Gastrocnemius medialis (tissue), 4 donors: ENCODE measurements at regions not wholly inside any gene's neighbourhood (a gene's known extent, or its start where the extent isn't known, plus 50 kb on each side); places are given as distances from the start of the nearest gene placed in this dataset.

Source experiments
- ATAC-seq, 2 donors: fragments of 150-250 bp; one replicate each; pipeline ENCODE4 v1.9.1; 2016
- DNase-seq, 2 donors: peaks; one replicate each; pipeline ENCODE4 v3.0.0-alpha.2; 2019
- H3K27ac ChIP-seq, 4 donors: fragments of 200-600 bp; sonication (generic); 1 replicate in 1 of 4; 2 replicates in 3 of 4; pipeline ENCODE4 v1.5.1; 2016 to 2018; ENCODE audit warnings: mild to moderate bottlenecking in 2 of 4, moderate library complexity in 1 of 4
- H3K27me3 ChIP-seq, 3 donors: fragments of 200-600 bp; sonication (generic) in 2 of 3; 1 replicate in 1 of 3; 2 replicates in 2 of 3; pipeline versions ENCODE4 v1.5.1 to v1.6.0; 2016 to 2019; ENCODE audit warnings: mild to moderate bottlenecking in 1 of 3, moderate library complexity in 1 of 3
- H3K36me3 ChIP-seq, 2 donors: fragments of 200-600 bp; sonication (generic) in 1 of 2; one replicate each; pipeline ENCODE4 v1.5.1; 2017 to 2018
- H3K4me1 ChIP-seq, 2 donors: fragments of 200-600 bp; sonication (generic) in 1 of 2; one replicate each; pipeline ENCODE4 v1.5.1; 2016 to 2017; ENCODE audit warnings: mild to moderate bottlenecking in 2 of 2
- H3K4me3 ChIP-seq, 4 donors: fragments of 200-600 bp; sonication (generic) in 3 of 4; 1 replicate in 1 of 4; 2 replicates in 3 of 4; pipeline ENCODE4 v1.5.1; 2016 to 2019; ENCODE audit warnings: mild to moderate bottlenecking in 2 of 4
- H3K9me3 ChIP-seq, 3 donors: fragments of 200-600 bp; sonication (generic) in 2 of 3; 1 replicate in 1 of 3; 2 replicates in 2 of 3; pipeline ENCODE4 v1.5.1; 2016 to 2019
- CTCF ChIP-seq, 5 experiments: fragments of 450-650 bp in 3 of 5; fragments of 200-600 bp in 2 of 5; sonication (generic) in 2 of 5; IDR thresholded peaks in 4 of 5; conservative IDR thresholded peaks in 1 of 5; 1 replicate in 4 of 5; 2 replicates in 1 of 5; pipeline ENCODE4 v1.5.1; 2016 to 2019; ENCODE audit warnings: antibody characterized with exemption in 5 of 5, mild to moderate bottlenecking in 3 of 5, moderate library complexity in 3 of 5
- POLR2A ChIP-seq, 2 donors: fragments of 450-650 bp; IDR thresholded peaks; one replicate each; pipeline ENCODE4 v1.6.1; 2017; ENCODE audit warnings: antibody characterized with exemption in 2 of 2, mild to moderate bottlenecking in 2 of 2, moderate library complexity in 2 of 2
- in situ Hi-C, 4 donors: fragments of 200-750 bp; cut with MboI; loops; one replicate each; pipeline versions ENCODE4 v1.15.0 to v1.8.0; 2017; ENCODE audit warnings: low sequenced_read_pairs in 4 of 4
- intact Hi-C: fragments of 100-400 bp; cut with DNase I; formaldehyde crosslinking; loops from one replicate; pipeline ENCODE4 v1.15.1; 2023; ENCODE audit warnings: low total_unique reads

DNA sequence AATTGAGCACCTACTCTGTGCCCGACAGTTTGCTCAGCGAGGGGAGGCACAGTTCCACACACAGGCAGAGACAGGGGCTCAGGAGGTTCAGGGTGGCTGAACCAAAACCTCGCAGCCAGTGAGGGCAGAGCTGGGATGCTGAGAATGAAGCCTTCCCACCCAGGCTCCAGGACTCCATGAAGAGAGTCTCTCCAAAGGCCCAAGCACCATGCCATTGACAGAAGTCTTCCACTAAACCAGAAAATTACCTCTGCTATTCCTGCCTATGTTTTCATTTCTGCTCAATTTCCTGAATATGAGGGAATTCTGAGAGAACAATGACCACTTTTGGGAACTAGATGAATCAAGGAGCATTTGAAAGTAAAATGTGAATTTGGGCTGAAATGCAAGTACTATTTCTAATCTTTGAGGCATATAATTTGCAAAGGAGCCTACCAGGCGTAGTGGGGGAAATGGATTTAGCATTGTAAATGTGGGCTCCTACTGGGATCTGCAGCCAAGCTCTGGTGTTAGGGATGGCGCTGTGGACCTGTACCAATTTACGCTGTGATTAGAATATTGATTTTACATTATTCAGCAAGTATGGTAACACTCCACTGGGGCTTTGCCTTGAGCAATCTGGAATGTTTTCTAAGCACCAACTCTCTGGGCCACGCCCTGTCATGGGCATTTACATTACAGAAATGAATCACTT lies 91.9 kb downstream of the DRD1 start:
- Histone ChIP-seq H3K9me3 (no peaks in the 10 kb centered on the region), H3K27me3 (no peaks in the 10 kb centered on the region), H3K27ac (no peak overlapping the region), H3K4me1 (no peaks in the 10 kb centered on the region), H3K36me3 (no peaks in the 10 kb centered on the region), H3K4me3 (no peak overlapping the region)
- no peak for DNase-seq
- no peak for TF ChIP-seq CTCF (IDR thresholded peaks at IDR 0.05 in 4 of 5, conservative IDR thresholded peaks at IDR 0.05 in 1 of 5)
- TF ChIP-seq POLR2A (IDR thresholded peaks at IDR 0.05): no peak
- in situ Hi-C loops: no loop called here
- ATAC-seq: no peak
- intact Hi-C loops: no loop called here

DNA sequence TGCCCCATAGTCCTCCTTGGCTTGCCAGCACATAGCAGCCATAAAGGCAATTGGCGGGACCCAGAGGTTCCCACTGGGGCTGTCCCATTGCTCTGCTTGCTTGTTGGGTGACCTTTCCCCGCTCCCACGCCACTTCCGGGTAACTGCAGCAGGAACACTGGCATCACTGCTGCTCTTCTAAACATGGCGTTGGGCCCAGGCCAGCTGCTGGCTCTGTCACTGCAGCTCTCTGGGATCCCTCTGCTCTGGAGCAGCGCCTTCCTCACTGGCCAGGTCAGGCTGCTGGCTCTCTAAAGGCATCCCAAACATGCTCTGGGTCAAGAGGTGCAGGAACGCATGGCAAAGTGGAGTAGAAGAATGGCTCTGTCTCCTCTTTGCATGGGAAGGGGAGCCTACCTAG lies 92.9 kb downstream of the DRD1 start:
- H3K27me3 ChIP-seq: no peaks in the 10 kb centered on the region
- no peaks in the 10 kb centered on the region for H3K9me3 ChIP-seq
- DNase-seq: no peak
- in situ Hi-C loops: no loop called here
- H3K36me3 ChIP-seq: no peaks in the 10 kb centered on the region
- no peak for TF ChIP-seq POLR2A (IDR thresholded peaks at IDR 0.05)
- TF ChIP-seq CTCF (IDR thresholded peaks at IDR 0.05 in 4 of 5, conservative IDR thresholded peaks at IDR 0.05 in 1 of 5): no peak
- ATAC-seq: no peak
- H3K4me3 ChIP-seq: no peak overlapping the region
- H3K4me1 ChIP-seq: no peaks in the 10 kb centered on the region
- intact Hi-C loops: no loop called here
- no peak overlapping the region for H3K27ac ChIP-seq

- Histone ChIP-seq H3K27me3 (no peaks in the 10 kb centered on the region), H3K4me1 (no peaks in the 10 kb centered on the region), H3K4me3 (no peak overlapping the region), H3K36me3 (no peaks in the 10 kb centered on the region), H3K9me3 (no peaks in the 10 kb centered on the region), H3K27ac (no peak overlapping the region)
- DNase-seq (no peak), ATAC-seq (no peak)
- TF ChIP-seq CTCF (IDR thresholded peaks at IDR 0.05 in 4 of 5, conservative IDR thresholded peaks at IDR 0.05 in 1 of 5) (no peak), POLR2A (IDR thresholded peaks at IDR 0.05) (no peak)
- in situ Hi-C loops: no loop called here
- intact Hi-C loops: no loop called here
Measured at GRCh38 chr5:175347931-175348330, 96.1 kb downstream of the DRD1 start.

- no peak for TF ChIP-seq POLR2A (IDR thresholded peaks at IDR 0.05)
- H3K4me3 ChIP-seq: no peak overlapping the region
- in situ Hi-C loops (no loop called here), intact Hi-C loops (no loop called here)
- no peaks in the 10 kb centered on the region for H3K4me1 ChIP-seq
- H3K27me3 ChIP-seq: no peaks in the 10 kb centered on the region
- ATAC-seq (no peak), DNase-seq (no peak)
- no peaks in the 10 kb centered on the region for H3K36me3 ChIP-seq
- H3K9me3 ChIP-seq: no peaks in the 10 kb centered on the region
- no peak overlapping the region for H3K27ac ChIP-seq
Measured at GRCh38 chr5:175347027-175347426, 97.0 kb downstream of the DRD1 start.

DNA sequence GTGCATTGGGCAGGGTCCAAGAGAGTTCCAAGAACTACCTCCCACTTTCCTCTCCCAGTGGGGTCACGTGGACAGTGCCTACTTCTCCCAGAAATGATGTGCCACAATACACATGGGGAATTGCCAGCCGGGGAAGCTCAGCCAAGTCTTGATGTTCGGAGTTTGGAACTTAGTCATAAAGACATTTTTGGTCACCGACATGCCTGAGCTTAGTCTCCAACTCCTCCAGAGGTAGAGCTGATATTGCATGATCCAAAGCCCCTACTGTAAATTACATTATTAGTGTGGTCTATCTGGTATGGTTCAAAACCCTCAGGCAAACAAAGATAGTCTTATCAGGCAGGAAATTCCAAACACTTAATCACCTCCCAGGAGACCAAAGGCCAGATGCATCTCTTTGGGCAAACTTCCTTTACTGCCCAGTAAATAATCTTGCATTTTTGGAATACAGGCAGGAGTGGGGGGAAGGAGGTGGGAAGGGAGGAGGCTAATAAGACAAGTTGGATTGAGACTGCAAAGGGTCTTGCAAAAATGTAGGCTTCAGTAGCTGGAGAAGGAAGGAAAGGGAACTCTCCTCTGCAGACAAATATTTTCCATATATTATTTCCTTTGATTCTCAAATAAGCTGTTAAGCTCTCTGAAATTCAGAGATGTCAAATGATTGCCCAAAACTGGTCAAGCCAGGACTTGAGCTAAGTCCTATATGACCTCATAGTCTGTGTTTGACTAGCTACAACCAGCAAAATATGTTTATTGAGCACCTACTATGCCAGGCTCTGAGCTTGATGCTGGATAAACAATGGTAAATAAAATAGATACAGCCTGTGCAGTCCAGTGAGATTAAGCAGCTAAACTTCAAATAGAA lies 99.4 kb downstream of the DRD1 start:
- H3K27ac ChIP-seq: no peak overlapping the region
- no peaks in the 10 kb centered on the region for H3K27me3 ChIP-seq
- DNase-seq: no peak
- intact Hi-C loops (no loop called here), in situ Hi-C loops (no loop called here)
- TF ChIP-seq POLR2A (IDR thresholded peaks at IDR 0.05): no peak
- no peak for TF ChIP-seq CTCF (IDR thresholded peaks at IDR 0.05 in 4 of 5, conservative IDR thresholded peaks at IDR 0.05 in 1 of 5)
- no peaks in the 10 kb centered on the region for H3K4me1 ChIP-seq
- no peak overlapping the region for H3K4me3 ChIP-seq
- H3K36me3 ChIP-seq: no peaks in the 10 kb centered on the region
- H3K9me3 ChIP-seq: no peaks in the 10 kb centered on the region
- ATAC-seq: no peak
